Adrenal gland (tissue), 9 donors: ENCODE measurements at regions not wholly inside any gene's neighbourhood (a gene's known extent, or its start where the extent isn't known, plus 50 kb on each side); places are given as distances from the start of the nearest gene placed in this dataset.

Experiments
- DNase-seq, 7 donors: peaks; one replicate each; pipeline ENCODE4 v3.0.0-alpha.2; 2019 to 2020
- H3K27ac ChIP-seq, 5 donors: fragments of 200-600 bp; sonication (generic) in 4 of 5; 1 replicate in 3 of 5; 2 replicates in 2 of 5; pipeline versions ENCODE4 v1.5.1 to v1.8.0; 2016 to 2020; ENCODE audit warnings: mild to moderate bottlenecking in 1 of 5
- H3K27me3 ChIP-seq: fragments of 200-600 bp; 2 replicates; pipeline ENCODE4 v1.8.0; 2021
- H3K36me3 ChIP-seq, 2 donors: fragments of 200-600 bp; replicated peaks in 1 of 2; 1 replicate in 1 of 2; 2 replicates in 1 of 2; pipeline versions ENCODE4 v1.5.1 to v1.8.0; 2018 to 2022
- H3K4me1 ChIP-seq, 2 donors: fragments of 200-600 bp; replicated peaks in 1 of 2; 1 replicate in 1 of 2; 2 replicates in 1 of 2; pipeline versions ENCODE4 v1.5.1 to v1.8.0; 2018 to 2021
- H3K4me3 ChIP-seq, 4 donors: fragments of 200-600 bp; sonication (generic) in 3 of 4; one replicate each; pipeline ENCODE4 v1.5.1; 2016 to 2018
- H3K9me3 ChIP-seq, 3 donors: fragments of 200-600 bp; sonication (generic) in 1 of 3; replicated peaks in 1 of 3; 1 replicate in 2 of 3; 2 replicates in 1 of 3; pipeline versions ENCODE4 v1.5.1 to v1.8.0; 2016 to 2021
- POLR2A ChIP-seq, 2 donors: fragments of 450-650 bp; IDR thresholded peaks; one replicate each; pipeline ENCODE4 v1.6.1; 2017; ENCODE audit warnings: antibody characterized with exemption in 2 of 2, mild to moderate bottlenecking in 2 of 2, moderate library complexity in 1 of 2
- WGBS, 4 donors: extraction: QIAGEN DNeasy Blood & Tissue Kit in 2 of 4; methylation state at CpG; one replicate each; pipeline versions ENCODE4 v1.1.5 to v1.1.7; 2013 to 2017; 5-methylcytosine and 5-hydroxymethylcytosine counted together
- intact Hi-C, 2 donors: fragments of 100-400 bp; cut with DNase I; formaldehyde crosslinking; loops; one replicate each; pipeline versions ENCODE4 v1.14.1 to v1.15.0; 2022 to 2023
- TF ChIP-seq, protein P1 (sequence below), 6 experiments: fragments of 450-650 bp in 4 of 6; fragments of 200-600 bp in 2 of 6; sonication (generic) in 1 of 6; IDR thresholded peaks; 1 replicate in 5 of 6; 2 replicates in 1 of 6; pipeline versions ENCODE4 v1.5.1 to v1.8.0; 2016 to 2021; ENCODE audit warnings: antibody characterized with exemption in 6 of 6, mild to moderate bottlenecking in 2 of 6, moderate library complexity in 1 of 6
- donor health status: healthy with polysubstance abuse.
- donor health status: Bipolar disorder and iron deficiency.
- donor health status: DM: yes; HTN: yes; CAD: no.
- donor health status: DM: no; HTN: no; CAD: no.
- donor health status: DM: no; HTN: no; CAD: no.

- no peak for TF ChIP-seq POLR2A (IDR thresholded peaks at IDR 0.05)
- TF ChIP-seq, protein P1, sequence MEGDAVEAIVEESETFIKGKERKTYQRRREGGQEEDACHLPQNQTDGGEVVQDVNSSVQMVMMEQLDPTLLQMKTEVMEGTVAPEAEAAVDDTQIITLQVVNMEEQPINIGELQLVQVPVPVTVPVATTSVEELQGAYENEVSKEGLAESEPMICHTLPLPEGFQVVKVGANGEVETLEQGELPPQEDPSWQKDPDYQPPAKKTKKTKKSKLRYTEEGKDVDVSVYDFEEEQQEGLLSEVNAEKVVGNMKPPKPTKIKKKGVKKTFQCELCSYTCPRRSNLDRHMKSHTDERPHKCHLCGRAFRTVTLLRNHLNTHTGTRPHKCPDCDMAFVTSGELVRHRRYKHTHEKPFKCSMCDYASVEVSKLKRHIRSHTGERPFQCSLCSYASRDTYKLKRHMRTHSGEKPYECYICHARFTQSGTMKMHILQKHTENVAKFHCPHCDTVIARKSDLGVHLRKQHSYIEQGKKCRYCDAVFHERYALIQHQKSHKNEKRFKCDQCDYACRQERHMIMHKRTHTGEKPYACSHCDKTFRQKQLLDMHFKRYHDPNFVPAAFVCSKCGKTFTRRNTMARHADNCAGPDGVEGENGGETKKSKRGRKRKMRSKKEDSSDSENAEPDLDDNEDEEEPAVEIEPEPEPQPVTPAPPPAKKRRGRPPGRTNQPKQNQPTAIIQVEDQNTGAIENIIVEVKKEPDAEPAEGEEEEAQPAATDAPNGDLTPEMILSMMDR (IDR thresholded peaks at IDR 0.05) = no peak
- intact Hi-C loops = no loop called here
- Histone ChIP-seq H3K4me1 (no peaks in the 10 kb centered on the region), H3K9me3 (no peaks in the 10 kb centered on the region), H3K27ac (no peak overlapping the region), H3K27me3 (no peaks in the 10 kb centered on the region), H3K36me3 (no peaks in the 10 kb centered on the region), H3K4me3 (no peak overlapping the region)
- DNase-seq = no peak
These were observed 766.2 kb upstream of the KIRREL3 start for GRCh38 chr11:127766734-127767133.

DNA sequence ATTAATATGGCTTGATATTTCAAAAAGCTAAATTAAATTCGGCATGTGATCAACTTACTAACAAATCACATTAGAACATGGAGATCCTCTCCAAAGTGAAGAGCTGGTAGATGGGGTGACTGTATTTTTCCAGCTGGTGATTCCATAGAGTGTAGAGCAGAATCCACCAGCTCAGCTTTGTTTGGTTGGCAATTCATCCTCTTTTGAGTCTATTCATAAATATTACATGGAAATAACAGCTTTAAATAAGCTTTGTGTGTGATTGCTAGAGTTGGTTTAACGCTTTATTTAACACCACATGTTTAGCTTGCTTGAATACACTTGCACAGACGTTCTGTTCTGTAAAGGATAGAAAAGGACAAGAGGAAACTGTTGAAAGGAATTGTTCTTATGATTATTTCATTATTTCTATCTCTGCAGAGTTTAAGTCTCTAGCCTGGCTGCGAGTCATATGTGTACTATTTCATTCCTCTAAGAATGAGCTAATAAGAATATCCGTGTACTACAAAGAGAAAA is 738.3 kb upstream of the KIRREL3 start:
- H3K4me3 ChIP-seq = no peak overlapping the region
- H3K36me3 ChIP-seq = no peaks in the 10 kb centered on the region
- no peak for TF ChIP-seq POLR2A (IDR thresholded peaks at IDR 0.05)
- TF ChIP-seq, protein P1 (IDR thresholded peaks at IDR 0.05) = no peak
- H3K4me1 ChIP-seq = no peaks in the 10 kb centered on the region
- intact Hi-C loops = no loop called here
- no peaks in the 10 kb centered on the region for H3K9me3 ChIP-seq
- H3K27ac ChIP-seq = no peak overlapping the region
- DNase-seq = no peak
- WGBS, 4 donors = 60 to 72% (median 65%) methylated on average over 5 of the region's 5 CpGs
- no peaks in the 10 kb centered on the region for H3K27me3 ChIP-seq

DNA sequence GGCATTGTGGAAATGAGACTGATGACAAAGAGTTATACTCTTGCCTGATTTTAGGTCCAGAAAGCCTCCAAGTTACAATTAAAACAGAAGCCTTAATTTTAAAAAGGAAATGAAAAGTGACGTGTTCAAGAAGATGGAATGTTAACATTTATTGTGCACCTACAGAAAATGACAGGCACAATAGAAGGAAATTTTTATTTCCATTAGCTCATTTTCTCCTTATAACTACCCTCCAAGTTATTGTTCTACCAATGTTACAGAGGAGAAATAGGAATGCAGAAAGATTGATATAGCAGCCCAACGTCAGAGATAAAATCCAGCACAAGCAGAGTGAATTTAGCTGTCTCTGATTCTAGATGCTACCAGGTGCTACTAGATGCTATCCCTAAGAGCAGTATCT is 736.9 kb upstream of the KIRREL3 start:
- 61 to 83% (median 74%) methylated on average over 2 of the region's 2 CpGs for WGBS, 4 donors
- Histone ChIP-seq H3K27me3 (no peaks in the 10 kb centered on the region), H3K4me3 (no peak overlapping the region), H3K36me3 (no peaks in the 10 kb centered on the region), H3K9me3 (no peaks in the 10 kb centered on the region), H3K4me1 (no peaks in the 10 kb centered on the region), H3K27ac (no peak overlapping the region)
- intact Hi-C loops = no loop called here
- DNase-seq = no peak
- TF ChIP-seq, protein P1 (IDR thresholded peaks at IDR 0.05) = no peak
- no peak for TF ChIP-seq POLR2A (IDR thresholded peaks at IDR 0.05)

DNA sequence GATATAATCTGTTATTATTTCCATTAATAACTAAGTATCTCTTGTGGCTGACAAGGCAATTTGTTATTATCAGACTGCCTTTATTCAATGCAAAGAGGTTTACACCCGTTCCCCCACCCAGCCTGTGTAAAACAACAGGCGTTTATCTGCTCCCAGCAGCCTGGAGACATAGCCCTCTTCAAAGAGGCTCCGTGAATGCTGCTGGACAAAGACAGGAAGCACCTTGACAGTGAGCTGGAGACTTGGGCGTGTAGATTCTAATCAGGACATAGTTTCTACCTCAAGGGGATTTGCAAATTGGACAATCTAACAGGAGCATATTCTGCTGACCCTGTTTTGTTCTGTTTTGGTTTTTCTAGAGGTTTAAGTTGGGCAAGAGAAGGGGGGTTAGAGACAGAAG is 733.0 kb upstream of the KIRREL3 start:
- intact Hi-C loops = no loop called here
- Histone ChIP-seq H3K4me3 (no peak overlapping the region), H3K36me3 (no peaks in the 10 kb centered on the region), H3K27ac (no peak overlapping the region), H3K4me1 (no peaks in the 10 kb centered on the region), H3K27me3 (no peaks in the 10 kb centered on the region), H3K9me3 (no peaks in the 10 kb centered on the region)
- TF ChIP-seq, protein P1 (IDR thresholded peaks at IDR 0.05) = no peak
- no peak for TF ChIP-seq POLR2A (IDR thresholded peaks at IDR 0.05)
- no peak for DNase-seq
- 17 to 27% (median 24%) methylated on average over 4 of the region's 4 CpGs for WGBS, 4 donors
